ENCODE measurements at regions not wholly inside any gene's neighbourhood (a gene's known extent, or its start where the extent isn't known, plus 50 kb on each side); places are given as distances from the start of the nearest gene placed in this dataset.

- Mint-ChIP-seq H3K36me3 (ENCODE audit: insufficient read depth in 2 of 2) (no peaks in the 10 kb centered on the region), H3K27me3 (ENCODE audit: low read depth) (no peaks in the 10 kb centered on the region), H3K4me1 (ENCODE audit: low read depth) (no peaks in the 10 kb centered on the region), H3K4me3 (no peak overlapping the region), H3K27ac (no peak overlapping the region), H3K9me3 (peaks cover 2 to 11% of the 10 kb centered on the region in 2 donors)
- ATAC-seq (replicated peaks in 1 of 2) (no peak), DNase-seq (no peak)
These were observed 408.9 kb upstream of the FBXO33 start for GRCh38 chr14:39841088-39841487.

DNA sequence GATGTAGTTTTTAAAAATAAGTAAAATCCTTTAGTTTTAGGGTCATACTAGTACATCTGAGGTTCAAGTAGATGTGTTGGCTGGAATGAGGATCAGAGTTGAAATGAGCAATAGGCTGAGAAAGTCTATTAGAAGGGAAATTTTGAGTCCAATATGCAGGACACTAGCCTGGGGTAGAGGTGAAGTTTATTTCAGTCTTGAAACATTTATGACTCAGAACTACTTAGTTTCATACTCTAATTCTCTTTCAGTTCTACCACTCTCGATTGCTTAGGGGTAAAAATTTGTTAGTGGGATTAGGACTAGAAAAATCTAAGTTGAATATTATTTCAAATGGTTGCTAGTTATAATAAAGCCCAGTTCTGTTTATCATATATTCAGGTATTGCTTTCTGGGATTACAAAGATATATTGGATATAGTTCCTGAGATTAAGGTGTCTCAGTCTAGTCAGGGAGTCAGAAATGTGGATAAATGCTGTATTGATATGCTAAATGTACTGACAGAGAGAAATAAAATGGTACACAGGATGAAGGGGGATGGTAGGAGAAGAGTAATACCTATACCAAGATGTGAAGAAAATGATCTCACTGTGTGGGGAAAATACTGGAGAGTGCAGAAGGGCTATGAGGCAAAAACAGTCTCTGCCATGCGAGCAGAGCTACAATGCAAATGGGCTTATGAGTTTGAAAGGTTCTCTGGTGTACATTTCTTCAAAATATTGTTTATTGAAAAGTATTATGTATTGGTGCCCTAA, 395.8 kb upstream of the FBXO33 start:
- Mint-ChIP-seq H3K27me3 (ENCODE audit: low read depth) (no peaks in the 10 kb centered on the region), H3K27ac (no peak overlapping the region), H3K4me1 (ENCODE audit: low read depth) (no peaks in the 10 kb centered on the region), H3K36me3 (ENCODE audit: insufficient read depth in 2 of 2) (no peaks in the 10 kb centered on the region), H3K9me3 (peaks cover 5 to 9% of the 10 kb centered on the region in 2 donors), H3K4me3 (no peak overlapping the region)
- ATAC-seq (replicated peaks in 1 of 2) (peak in 1 of 2 donors; percentile 37), DNase-seq (no peak)

- DNase-seq (no peak), ATAC-seq (replicated peaks in 1 of 2) (no peak)
- Mint-ChIP-seq H3K36me3 (ENCODE audit: insufficient read depth in 2 of 2) (no peaks in the 10 kb centered on the region), H3K27me3 (ENCODE audit: low read depth) (no peaks in the 10 kb centered on the region), H3K27ac (no peak overlapping the region), H3K9me3 (peaks cover 0 to 1% of the 10 kb centered on the region in 2 donors), H3K4me3 (no peak overlapping the region), H3K4me1 (ENCODE audit: low read depth) (no peaks in the 10 kb centered on the region)
These were observed 380.5 kb upstream of the FBXO33 start for GRCh38 chr14:39812532-39813320.

- H3K36me3 Mint-ChIP-seq (ENCODE audit: insufficient read depth in 2 of 2): no peaks in the 10 kb centered on the region
- H3K4me1 Mint-ChIP-seq (ENCODE audit: low read depth): no peaks in the 10 kb centered on the region
- H3K27me3 Mint-ChIP-seq (ENCODE audit: low read depth): no peaks in the 10 kb centered on the region
- no peak overlapping the region for H3K4me3 Mint-ChIP-seq
- no peaks in the 10 kb centered on the region for H3K9me3 Mint-ChIP-seq
- no peak for DNase-seq
- ATAC-seq (replicated peaks in 1 of 2): no peak
- H3K27ac Mint-ChIP-seq: no peak overlapping the region
These were observed 375.0 kb upstream of the FBXO33 start for GRCh38 chr14:39807271-39807670.

DNA sequence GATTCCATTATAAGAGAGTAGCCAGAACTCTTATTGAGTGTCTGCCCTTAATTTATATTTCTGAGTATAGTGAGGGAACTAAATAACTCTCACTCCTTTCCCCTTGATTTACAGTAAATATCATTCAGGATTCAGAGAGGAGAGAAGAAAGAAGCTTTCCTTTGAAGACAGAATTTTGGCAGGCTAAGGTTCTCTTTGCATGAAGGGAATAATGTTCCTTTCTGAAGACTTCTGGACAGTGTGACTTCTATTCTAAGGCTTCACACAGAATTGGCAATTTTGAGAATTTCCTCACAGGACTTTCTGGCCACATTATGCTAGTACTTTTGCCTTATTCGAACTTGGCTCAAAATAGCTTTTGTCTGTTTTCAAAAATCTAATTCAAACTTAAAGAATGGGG, 352.2 kb upstream of the FBXO33 start:
- Mint-ChIP-seq H3K27me3 (ENCODE audit: low read depth) (no peaks in the 10 kb centered on the region), H3K9me3 (peaks cover 0 to 3% of the 10 kb centered on the region in 2 donors), H3K4me1 (ENCODE audit: low read depth) (no peaks in the 10 kb centered on the region), H3K4me3 (no peak overlapping the region), H3K27ac (no peak overlapping the region), H3K36me3 (ENCODE audit: insufficient read depth in 2 of 2) (no peaks in the 10 kb centered on the region)
- ATAC-seq (replicated peaks in 1 of 2) (no peak), DNase-seq (no peak)

- Mint-ChIP-seq H3K9me3 (peaks cover 0 to 10% of the 10 kb centered on the region in 2 donors), H3K27me3 (ENCODE audit: low read depth) (no peaks in the 10 kb centered on the region), H3K27ac (no peak overlapping the region), H3K36me3 (ENCODE audit: insufficient read depth in 2 of 2) (peaks cover 0 to 2% of the 10 kb centered on the region in 2 donors), H3K4me3 (no peak overlapping the region), H3K4me1 (ENCODE audit: low read depth) (no peaks in the 10 kb centered on the region)
- ATAC-seq (replicated peaks in 1 of 2) (no peak), DNase-seq (no peak)
These were observed 349.2 kb upstream of the FBXO33 start for GRCh38 chr14:39781466-39781865.

DNA sequence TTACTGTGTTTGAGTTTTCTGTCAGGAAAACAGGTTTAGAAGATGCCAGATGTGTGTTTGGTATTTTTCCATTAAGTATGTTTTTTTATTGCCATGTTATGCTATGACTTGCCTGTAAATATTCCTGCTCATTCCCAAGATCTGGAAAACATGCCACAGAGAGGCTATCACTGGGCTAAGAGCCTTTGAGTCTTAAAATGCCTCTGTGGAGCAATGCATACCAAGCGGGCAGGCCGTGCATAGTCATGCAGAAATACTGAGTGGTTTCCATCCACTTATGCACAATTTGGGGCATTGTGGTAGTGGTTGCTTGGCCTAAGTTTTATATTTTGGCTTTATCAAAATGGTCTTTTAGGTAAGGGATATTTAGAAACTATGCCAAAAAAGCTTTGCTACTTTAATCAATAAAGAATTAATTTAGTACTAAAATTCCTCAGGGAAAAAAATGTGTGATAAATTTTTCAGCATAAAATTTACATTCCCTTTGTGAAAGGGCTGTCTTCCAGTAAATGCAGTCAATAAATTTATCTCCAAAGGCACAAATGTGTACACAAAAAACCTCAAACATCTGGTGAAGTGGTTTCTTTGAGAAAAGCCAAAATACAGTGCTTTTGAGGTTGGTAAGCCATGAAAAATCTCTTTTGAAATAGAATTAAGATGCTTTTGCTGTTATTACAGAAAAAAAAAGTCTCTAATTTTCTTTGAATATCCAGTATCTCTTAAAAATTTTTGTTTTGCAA, 341.3 kb upstream of the FBXO33 start:
- ATAC-seq (replicated peaks in 1 of 2) (no peak), DNase-seq (no peak)
- Mint-ChIP-seq H3K4me3 (no peak overlapping the region), H3K9me3 (peaks cover 0 to 6% of the 10 kb centered on the region in 2 donors), H3K27me3 (ENCODE audit: low read depth) (no peaks in the 10 kb centered on the region), H3K27ac (no peak overlapping the region), H3K36me3 (ENCODE audit: insufficient read depth in 2 of 2) (peaks cover 0 to 2% of the 10 kb centered on the region in 2 donors), H3K4me1 (ENCODE audit: low read depth) (no peaks in the 10 kb centered on the region)

GRCh38 chr14:39772627-39773026, 340.4 kb upstream of the FBXO33 start:
- DNase-seq (no peak), ATAC-seq (replicated peaks in 1 of 2) (no peak)
- peak overlapping the region; percentile 33 for H3K27ac Mint-ChIP-seq
- peaks cover 0 to 2% of the 10 kb centered on the region in 2 donors for H3K9me3 Mint-ChIP-seq
- H3K36me3 Mint-ChIP-seq (ENCODE audit: insufficient read depth in 2 of 2): no peaks in the 10 kb centered on the region
- no peaks in the 10 kb centered on the region for H3K27me3 Mint-ChIP-seq (ENCODE audit: low read depth)
- no peak overlapping the region for H3K4me3 Mint-ChIP-seq
- no peaks in the 10 kb centered on the region for H3K4me1 Mint-ChIP-seq (ENCODE audit: low read depth)

GRCh38 chr14:39768589-39768988, 336.4 kb upstream of the FBXO33 start:
- H3K27ac Mint-ChIP-seq: no peak overlapping the region
- no peaks in the 10 kb centered on the region for H3K27me3 Mint-ChIP-seq (ENCODE audit: low read depth)
- DNase-seq (no peak), ATAC-seq (replicated peaks in 1 of 2) (no peak)
- peaks cover under 1% of the 10 kb centered on the region for H3K4me1 Mint-ChIP-seq (ENCODE audit: low read depth)
- peaks cover 0 to 2% of the 10 kb centered on the region in 2 donors for H3K9me3 Mint-ChIP-seq
- no peaks in the 10 kb centered on the region for H3K36me3 Mint-ChIP-seq (ENCODE audit: insufficient read depth in 2 of 2)
- no peak overlapping the region for H3K4me3 Mint-ChIP-seq

GRCh38 chr14:39766397-39767000, 334.3 kb upstream of the FBXO33 start:
- ATAC-seq (replicated peaks in 1 of 2) (no peak), DNase-seq (no peak)
- H3K4me3 Mint-ChIP-seq: no peak overlapping the region
- H3K9me3 Mint-ChIP-seq: peaks cover 0 to 2% of the 10 kb centered on the region in 2 donors
- H3K27me3 Mint-ChIP-seq (ENCODE audit: low read depth): no peaks in the 10 kb centered on the region
- no peak overlapping the region for H3K27ac Mint-ChIP-seq
- peaks cover 0 to 1% of the 10 kb centered on the region in 2 donors for H3K36me3 Mint-ChIP-seq (ENCODE audit: insufficient read depth in 2 of 2)
- H3K4me1 Mint-ChIP-seq (ENCODE audit: low read depth): peaks cover 14% of the 10 kb centered on the region

DNA sequence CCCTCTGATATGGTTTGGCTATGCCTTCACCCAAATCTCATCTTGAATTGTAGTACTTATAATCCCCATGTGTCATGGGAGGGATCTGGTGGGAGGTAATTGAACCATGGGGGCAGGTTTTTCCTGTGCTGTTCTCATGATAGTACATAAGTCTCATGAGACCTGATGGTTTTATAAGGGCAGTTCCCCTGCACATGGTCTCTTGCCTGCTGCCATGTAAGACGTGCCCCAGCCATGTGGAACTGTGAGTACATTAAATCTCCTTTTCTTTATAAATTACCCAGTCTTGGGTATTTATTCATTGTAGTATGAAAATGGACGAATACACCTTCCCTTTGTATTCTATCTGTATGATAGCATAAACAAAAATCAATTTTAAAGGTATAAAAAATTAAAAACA, 333.4 kb upstream of the FBXO33 start:
- DNase-seq (no peak), ATAC-seq (replicated peaks in 1 of 2) (no peak)
- H3K4me1 Mint-ChIP-seq (ENCODE audit: low read depth): peaks cover 14% of the 10 kb centered on the region
- H3K36me3 Mint-ChIP-seq (ENCODE audit: insufficient read depth in 2 of 2): peaks cover 0 to 1% of the 10 kb centered on the region in 2 donors
- H3K9me3 Mint-ChIP-seq: peaks cover 0 to 2% of the 10 kb centered on the region in 2 donors
- no peak overlapping the region for H3K27ac Mint-ChIP-seq
- no peaks in the 10 kb centered on the region for H3K27me3 Mint-ChIP-seq (ENCODE audit: low read depth)
- no peak overlapping the region for H3K4me3 Mint-ChIP-seq

- peaks cover 0 to 1% of the 10 kb centered on the region in 2 donors for H3K36me3 Mint-ChIP-seq (ENCODE audit: insufficient read depth in 2 of 2)
- ATAC-seq (replicated peaks in 1 of 2) (no peak), DNase-seq (no peak)
- peak overlapping the region; percentile 45 to 55 for H3K4me3 Mint-ChIP-seq
- no peaks in the 10 kb centered on the region for H3K9me3 Mint-ChIP-seq
- no peaks in the 10 kb centered on the region for H3K27me3 Mint-ChIP-seq (ENCODE audit: low read depth)
- H3K4me1 Mint-ChIP-seq (ENCODE audit: low read depth): peaks cover 14% of the 10 kb centered on the region
- H3K27ac Mint-ChIP-seq: no peak overlapping the region
These were observed 331.2 kb upstream of the FBXO33 start for GRCh38 chr14:39763402-39763890.
